ENCODE measurements at regions not wholly inside any gene's neighbourhood (a gene's known extent, or its start where the extent isn't known, plus 50 kb on each side); places are given as distances from the start of the nearest gene placed in this dataset.
"Not testable (repeated sequence)": the region's sequence is repeated elsewhere in the genome, so short reads cannot be mapped to it uniquely, and the experiment has no call there.

- not testable (repeated sequence) for DNase-seq (ENCODE audit: low spot score)
Measured at GRCh38 chr10:28896791-28897409, 219.6 kb downstream of the BAMBI start.

- DNase-seq (ENCODE audit: low spot score) = no peak
Measured at GRCh38 chr10:28897617-28898464, 220.5 kb downstream of the BAMBI start.

GRCh38 chr10:28902215-28902614 is 224.9 kb downstream of the BAMBI start:
- DNase-seq (ENCODE audit: low spot score) = no peak

GRCh38 chr10:28903063-28903462 is 225.7 kb downstream of the BAMBI start:
- DNase-seq (ENCODE audit: low spot score) = no peak

GRCh38 chr10:28903736-28904135 is 226.4 kb downstream of the BAMBI start:
- DNase-seq (ENCODE audit: low spot score) = no peak

- no peak for DNase-seq (ENCODE audit: low spot score)
Measured at GRCh38 chr10:28905371-28905770, 228.1 kb downstream of the BAMBI start.

GRCh38 chr10:28906011-28906411 is 228.7 kb downstream of the BAMBI start:
- DNase-seq (ENCODE audit: low spot score) = no peak

GRCh38 chr10:28906415-28906814 is 229.1 kb downstream of the BAMBI start:
- no peak for DNase-seq (ENCODE audit: low spot score)

- DNase-seq (ENCODE audit: low spot score) = no peak
Measured at GRCh38 chr10:28906934-28907333, 229.6 kb downstream of the BAMBI start.

- no peak for DNase-seq (ENCODE audit: low spot score)
Measured at GRCh38 chr10:28909875-28910274, 232.6 kb downstream of the BAMBI start.

- no peak for DNase-seq (ENCODE audit: low spot score)
Measured at GRCh38 chr10:28910956-28911355, 233.6 kb downstream of the BAMBI start.

GRCh38 chr10:28911511-28911910 is 234.2 kb downstream of the BAMBI start:
- not testable (repeated sequence) for DNase-seq (ENCODE audit: low spot score)

GRCh38 chr10:28912017-28912783 is 234.9 kb downstream of the BAMBI start:
- DNase-seq (ENCODE audit: low spot score) = no peak

- no peak for DNase-seq (ENCODE audit: low spot score)
Measured at GRCh38 chr10:28913436-28914237, 236.3 kb downstream of the BAMBI start.

GRCh38 chr10:28914701-28915100 is 237.4 kb downstream of the BAMBI start:
- DNase-seq (ENCODE audit: low spot score) = peak; percentile 10

- no peak for DNase-seq (ENCODE audit: low spot score)
Measured at GRCh38 chr10:28915989-28916588, 238.8 kb downstream of the BAMBI start.

GRCh38 chr10:28920091-28920490 is 242.8 kb downstream of the BAMBI start:
- no peak for DNase-seq (ENCODE audit: low spot score)

- no peak for DNase-seq (ENCODE audit: low spot score)
Measured at GRCh38 chr10:28922127-28922526, 244.8 kb downstream of the BAMBI start.

- DNase-seq (ENCODE audit: low spot score) = no peak
Measured at GRCh38 chr10:28922861-28923260, 245.5 kb downstream of the BAMBI start.

GRCh38 chr10:28924717-28925116 is 247.4 kb downstream of the BAMBI start:
- no peak for DNase-seq (ENCODE audit: low spot score)

GRCh38 chr10:28925121-28925663 is 247.9 kb downstream of the BAMBI start:
- DNase-seq (ENCODE audit: low spot score) = no peak

All from kidney capillary endothelial cell (primary cell).